Ramos (cell line): ENCODE measurements at regions not wholly inside any gene's neighbourhood (a gene's known extent, or its start where the extent isn't known, plus 50 kb on each side); places are given as distances from the start of the nearest gene placed in this dataset.

Experiments used
- in situ Hi-C: fragments of 300-500 bp; cut with MboI; formaldehyde crosslinking; loops from one replicate; pipeline ENCODE4 v1.14.3; 2022; ENCODE audit warnings: low sequenced_read_pairs; ENCODE audit not compliant: unreplicated experiment

DNA sequence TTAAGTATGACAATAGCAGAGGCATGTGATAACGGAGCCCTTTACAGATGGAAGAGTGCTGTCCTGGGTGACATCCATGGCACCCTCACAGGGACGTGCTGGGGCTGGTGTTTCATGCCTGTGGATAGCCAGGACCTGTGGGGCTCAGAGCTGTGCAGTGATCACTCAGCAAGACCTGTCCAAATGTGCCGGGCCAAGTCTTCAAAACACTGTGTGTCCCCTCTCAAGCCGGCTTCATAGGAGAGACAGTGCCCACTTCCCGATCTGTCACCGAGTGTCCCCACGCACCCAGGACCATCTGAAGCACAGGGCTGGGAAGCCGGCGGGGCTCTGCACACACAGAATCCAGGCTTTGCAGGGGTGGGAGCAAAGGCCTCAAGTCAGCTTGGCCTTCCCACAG, 217.2 kb upstream of the IGF1R start:
- in situ Hi-C loops: no loop called here

DNA sequence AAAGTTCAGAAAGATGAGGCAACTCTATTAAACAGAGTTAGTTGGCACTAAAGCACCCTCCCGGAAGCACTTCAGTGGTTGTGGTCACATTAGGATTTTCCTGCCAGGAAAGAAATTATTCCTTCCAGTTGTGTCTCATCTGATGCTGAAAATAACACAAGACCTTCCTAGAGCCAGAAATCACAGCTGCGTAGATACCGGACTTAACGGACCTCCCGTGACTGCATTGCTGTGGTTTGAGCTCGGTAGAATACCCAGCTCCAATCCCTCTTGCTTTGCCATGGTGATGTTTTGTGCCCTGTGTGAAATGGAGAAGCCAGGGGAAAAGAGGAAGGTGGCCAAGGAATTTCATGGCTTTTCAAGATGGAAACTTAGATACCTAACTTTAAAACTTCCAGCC, 215.0 kb upstream of the IGF1R start:
- in situ Hi-C loops: no loop called here

DNA sequence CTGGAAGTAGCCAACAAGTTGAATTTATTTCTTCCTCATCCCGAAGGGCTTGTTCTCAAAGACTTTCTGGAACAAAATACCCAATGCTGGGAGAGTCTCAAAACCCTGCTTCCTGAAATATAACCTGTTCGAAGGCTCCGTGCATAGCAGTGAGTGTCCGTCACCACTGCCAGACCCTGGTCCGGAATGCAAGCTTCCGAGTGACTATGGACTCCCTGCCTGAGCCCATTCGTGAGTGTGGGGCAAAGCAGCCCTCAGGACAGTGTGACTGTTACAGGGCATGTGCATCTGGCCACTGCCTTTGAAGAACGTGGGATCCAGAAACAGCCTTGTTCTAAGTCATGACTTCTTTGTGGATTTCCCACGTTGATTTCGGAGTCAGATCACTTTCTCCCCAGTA, 214.5 kb upstream of the IGF1R start:
- in situ Hi-C loops: no loop called here

DNA sequence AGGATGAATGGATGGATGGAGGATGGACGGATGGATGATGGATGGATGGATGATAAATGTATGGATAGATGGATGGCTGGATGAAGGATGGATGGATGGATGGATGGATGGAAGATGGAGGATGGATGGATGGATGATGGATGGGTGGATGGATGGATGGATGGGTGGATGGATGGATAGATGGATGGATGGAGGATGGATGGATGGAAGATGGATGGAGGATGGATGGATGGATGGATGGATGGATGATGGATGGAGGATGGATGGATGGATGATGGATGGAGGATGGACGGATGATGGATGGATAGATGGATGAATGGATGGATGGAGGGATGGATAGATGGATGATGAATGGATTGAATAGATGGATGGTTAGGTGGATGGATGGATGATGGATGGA, 210.6 kb upstream of the IGF1R start:
- in situ Hi-C loops: no loop called here

DNA sequence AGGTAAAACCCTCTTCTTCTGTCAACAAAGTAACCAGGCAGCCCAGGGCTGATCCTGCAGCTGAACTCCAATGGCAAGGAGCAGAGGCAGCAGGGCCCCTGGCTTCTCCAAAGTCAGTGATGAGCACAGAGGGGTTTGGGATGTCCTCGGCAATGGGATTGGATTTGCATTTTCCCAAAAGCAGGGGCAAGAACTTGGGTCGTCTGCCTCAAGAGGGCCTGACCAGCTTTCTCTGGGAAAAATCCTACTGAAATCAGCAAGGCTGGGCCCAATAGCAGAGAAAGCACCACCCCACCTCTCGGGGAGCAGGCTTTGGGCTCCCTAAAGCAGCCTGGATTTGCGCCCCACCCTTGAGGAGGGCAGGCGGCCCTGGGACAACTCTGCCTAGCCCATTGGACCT, 210.0 kb upstream of the IGF1R start:
- in situ Hi-C loops: no loop called here

DNA sequence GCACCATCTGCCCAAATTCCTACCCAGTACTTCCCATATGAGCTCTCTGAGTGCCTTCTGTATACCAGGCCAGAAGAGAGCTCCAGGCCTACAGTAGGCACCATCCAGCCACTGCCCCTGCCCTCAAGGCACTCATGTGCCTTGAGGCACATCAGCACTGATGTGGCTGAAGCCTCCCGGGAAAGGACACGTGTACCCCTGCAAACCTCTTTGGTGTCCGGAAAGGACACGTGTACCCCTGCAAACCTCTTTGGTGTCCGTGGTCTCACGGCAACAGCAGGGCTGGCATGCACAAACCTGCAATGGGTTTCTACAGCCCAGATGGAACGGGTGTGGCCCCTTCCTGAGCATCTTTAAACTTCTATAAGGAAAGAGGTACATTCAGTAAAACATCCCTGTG, 209.4 kb upstream of the IGF1R start:
- in situ Hi-C loops: no loop called here

DNA sequence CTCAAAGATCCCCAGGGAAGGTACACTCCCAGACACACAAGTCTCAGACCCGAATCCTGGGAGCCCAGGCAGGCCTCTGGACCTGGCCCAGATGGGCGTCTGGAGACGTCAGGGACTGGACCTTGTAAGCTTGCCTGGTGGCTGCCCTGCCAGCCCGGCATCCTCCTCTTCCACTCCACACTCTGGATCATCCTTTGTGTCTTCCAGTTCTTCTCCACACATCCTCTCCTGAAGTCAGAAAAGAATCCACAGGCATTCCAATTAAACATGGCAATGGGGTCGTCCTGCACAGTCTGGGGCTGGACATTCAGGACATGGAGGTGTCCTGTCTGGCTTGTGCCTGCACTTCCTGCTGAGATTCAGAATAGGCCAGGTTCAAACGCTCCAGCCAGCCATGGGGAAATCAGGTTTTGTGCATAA, 208.8 kb upstream of the IGF1R start:
- in situ Hi-C loops: no loop called here

DNA sequence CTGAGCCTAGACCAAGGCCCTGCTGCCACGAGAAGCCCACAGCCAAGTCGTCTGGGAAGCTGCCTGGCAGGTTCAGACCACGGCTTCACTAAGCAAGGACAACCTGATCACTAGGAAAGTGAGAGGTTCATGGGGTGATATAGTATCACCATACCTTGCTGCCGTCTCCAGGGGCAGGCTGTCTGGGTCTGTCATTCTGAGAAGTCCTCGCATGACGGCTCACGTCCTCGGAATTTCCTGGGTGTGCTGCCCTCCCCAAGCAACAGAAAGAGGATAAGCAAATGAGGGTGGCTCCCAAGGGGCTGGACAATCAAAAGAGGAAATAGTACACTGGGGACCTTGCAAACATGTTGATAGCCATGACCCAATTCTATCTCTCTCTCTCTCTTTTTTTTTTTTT, 207.4 kb upstream of the IGF1R start:
- in situ Hi-C loops: loop anchor here (10.0 kb wide), 1 partner anchor 624 kb away; no protein-coding TSS in a partner anchor

DNA sequence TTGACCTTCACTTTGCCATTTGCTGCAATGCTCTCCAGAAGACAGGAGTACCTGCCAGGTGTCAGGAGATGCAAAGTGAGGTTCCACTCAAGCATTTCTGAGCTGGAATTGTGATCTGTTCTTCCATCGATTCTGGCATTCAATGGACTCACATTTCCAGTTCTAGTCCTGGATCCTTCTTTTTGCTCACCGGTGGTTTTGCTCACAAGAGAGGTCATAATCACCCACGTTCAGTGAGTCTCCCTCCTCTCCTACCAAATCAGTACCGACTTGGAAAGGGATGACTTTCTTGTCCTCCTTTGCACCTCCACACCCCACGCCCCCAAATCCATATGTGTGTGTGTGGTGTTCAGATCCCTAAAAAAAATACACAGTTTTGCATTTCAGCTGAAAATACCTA, 206.7 kb upstream of the IGF1R start:
- in situ Hi-C loops: loop anchor here (10.0 kb wide), 1 partner anchor 623 kb away; no protein-coding TSS in a partner anchor

DNA sequence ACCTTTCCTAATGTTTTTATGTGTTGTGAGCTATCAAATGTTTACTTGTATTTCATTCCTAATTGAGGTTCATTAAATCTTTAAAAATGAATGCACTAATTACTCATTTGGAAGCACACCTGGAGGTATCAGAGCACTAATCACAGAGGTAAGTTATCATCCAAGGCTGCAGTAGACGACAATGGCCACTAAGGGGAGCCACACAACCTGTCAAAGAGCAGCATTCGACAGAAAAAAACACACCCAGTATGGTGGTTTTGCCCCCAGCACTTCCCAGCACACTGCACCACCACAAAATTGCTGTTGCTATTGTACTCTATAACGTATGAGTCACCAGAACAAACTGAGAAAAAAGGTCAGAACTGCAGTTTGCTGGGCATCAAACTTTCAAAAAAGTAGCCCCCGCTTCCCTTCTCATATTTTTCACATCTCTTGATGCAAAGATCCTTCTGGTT, 205.9 kb upstream of the IGF1R start:
- in situ Hi-C loops: loop anchor here (10.0 kb wide), 1 partner anchor 622 kb away; no protein-coding TSS in a partner anchor

DNA sequence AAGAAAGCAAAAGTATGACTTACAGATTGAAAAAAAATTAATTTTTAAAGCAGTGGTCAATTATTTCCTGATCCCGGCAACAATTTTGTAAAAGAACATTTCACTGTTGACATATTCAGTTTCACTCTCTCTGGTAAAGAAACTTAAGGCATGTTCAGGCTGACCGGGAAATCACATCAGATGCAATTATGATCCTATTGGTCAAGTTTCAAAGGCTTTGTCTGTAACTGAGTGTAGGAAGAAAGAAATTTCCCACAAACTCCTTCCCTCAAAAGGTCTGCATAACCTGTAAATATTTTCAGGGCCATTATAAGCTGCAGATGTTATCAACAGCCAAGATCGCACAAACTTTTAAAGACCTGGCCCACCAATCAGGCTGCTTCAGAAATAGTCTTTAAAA, 205.4 kb upstream of the IGF1R start:
- in situ Hi-C loops: loop anchor here (10.0 kb wide), 1 partner anchor 622 kb away; no protein-coding TSS in a partner anchor

DNA sequence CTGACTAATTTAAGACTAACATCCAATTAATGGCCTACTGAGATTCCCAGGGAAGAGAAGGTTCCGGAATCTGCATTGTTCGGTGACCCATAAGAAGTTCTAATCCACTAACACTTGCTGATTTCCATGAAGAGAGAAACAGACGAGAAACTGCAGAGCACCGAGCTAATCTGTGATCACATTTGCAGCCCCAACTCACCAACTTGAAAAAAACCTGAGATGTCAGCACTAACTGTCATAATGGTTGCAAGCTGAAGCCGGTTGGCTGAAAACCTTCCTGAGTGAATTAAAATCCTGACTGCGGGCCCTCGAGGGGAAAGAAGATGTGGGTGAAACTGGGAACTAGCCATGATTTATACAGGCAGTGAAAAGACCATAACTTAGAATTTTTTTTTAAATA, 204.8 kb upstream of the IGF1R start:
- in situ Hi-C loops: loop anchor here (10.0 kb wide), 1 partner anchor 621 kb away; no protein-coding TSS in a partner anchor

DNA sequence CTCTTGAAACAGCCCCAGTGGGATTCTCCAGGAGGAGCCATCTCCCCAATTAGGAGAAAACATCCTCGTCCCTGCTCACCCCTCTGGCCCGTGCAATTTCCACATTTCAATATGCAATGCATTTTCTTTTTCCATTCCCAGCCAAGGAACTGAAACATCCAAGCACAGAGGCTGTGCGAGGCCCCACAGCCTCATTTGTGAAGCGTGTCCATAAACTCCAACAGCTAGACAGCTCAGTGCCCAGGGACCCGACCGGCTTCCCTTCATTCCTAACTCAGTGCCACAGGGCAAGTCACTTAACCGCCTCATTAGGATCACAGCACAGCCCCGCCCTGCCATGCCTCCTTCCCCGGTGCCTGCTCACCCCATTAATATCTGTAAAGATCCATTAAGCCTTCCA, 204.2 kb upstream of the IGF1R start:
- in situ Hi-C loops: loop anchor here (10.0 kb wide), 1 partner anchor 621 kb away; no protein-coding TSS in a partner anchor

DNA sequence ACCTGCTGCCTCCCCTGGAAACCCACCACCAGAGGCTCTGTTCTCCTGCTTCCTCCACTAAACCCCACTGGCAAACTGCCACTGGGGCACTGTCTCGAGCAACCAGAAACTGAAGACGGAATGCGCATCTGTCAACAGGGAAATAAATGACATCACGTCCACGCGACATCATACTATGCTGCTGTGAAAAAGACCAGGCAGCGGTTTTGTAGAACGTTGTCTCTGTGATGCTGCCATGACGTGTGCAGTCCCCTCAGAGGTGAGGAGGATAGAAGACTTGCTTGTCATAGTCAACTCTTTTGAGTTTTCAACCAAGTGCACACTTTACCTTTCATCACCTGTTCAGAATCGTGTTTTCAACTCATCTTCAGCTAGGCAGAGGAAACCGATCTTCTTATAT, 203.0 kb upstream of the IGF1R start:
- in situ Hi-C loops: loop anchor here (10.0 kb wide), 1 partner anchor 619 kb away; no protein-coding TSS in a partner anchor

DNA sequence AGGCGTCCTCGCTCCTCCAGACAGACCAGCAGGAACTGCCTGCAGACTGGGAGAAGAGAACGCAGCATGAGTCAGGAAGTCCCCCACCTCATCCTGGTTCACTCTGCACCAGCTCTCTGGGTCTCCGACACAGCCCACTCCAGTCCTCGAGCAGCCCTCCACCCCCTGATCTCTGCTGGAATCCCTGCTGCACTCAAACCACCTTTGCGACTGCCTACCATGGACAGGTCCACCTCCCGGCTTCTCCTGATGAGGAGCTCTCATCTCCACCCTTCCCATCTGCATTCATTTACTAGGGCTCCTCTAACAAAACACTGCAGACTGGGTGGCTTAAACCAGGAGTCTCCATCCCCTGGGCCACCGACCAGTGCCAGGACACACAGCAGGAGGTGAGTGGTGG, 202.3 kb upstream of the IGF1R start:
- in situ Hi-C loops: loop anchor here (10.0 kb wide), 1 partner anchor 619 kb away; no protein-coding TSS in a partner anchor

DNA sequence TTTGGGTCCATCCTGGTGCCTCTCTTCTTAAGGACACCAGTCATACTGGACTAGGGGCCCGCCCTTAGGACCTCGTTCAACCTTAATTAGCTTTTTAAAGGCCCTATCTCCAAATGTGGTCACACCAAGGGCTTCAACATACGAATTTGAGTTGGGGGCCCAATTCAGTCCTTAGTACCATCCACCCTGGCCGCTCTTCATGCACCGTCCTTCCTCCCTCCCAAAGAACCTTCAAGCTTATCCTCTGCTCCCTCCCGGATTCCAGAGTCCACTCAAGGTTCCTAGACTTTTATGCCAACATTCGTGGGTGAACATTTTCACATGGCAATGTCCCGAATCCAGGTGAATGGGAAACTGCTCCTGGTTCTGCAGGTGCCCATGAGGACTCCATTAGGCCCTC, 201.3 kb upstream of the IGF1R start:
- in situ Hi-C loops: loop anchor here (10.0 kb wide), 1 partner anchor 618 kb away; no protein-coding TSS in a partner anchor

DNA sequence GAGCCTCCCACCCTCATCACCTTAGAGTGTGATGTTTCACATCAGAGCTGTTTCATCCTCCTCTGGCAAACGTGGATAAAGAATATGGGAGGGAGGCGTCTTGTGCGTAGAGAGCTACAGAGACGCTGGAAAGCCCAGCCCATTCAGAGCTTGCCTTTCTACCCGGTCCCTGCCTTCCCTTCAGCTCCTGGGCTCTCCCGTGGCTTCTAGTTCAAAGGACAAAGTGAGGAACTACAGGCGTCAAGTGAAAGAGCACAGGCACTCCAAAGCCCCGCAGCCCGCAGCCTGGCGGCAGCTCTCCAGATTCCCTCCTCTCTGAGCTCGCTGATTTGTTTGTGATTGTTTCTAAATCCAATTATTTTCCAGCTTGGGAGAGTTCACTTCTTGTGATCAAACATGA, 197.1 kb upstream of the IGF1R start:
- in situ Hi-C loops: no loop called here

DNA sequence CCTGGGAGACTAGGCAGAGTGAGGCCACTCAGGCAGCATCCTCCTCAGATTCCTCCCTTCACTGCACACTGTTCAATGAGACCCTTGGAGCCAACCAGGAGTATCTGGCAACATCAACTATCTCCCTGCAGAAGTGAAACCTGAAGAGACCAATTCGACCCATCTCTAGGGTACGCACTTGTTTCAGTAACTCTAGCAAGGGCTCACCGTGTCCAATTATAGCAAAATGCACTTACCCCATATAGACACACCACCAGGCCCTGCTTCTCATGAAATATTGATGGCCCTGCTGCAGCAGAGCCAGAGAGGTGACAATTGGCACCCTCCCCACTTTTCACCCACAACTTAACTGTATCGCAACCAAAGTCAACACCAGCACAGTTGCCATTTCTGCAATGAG, 196.1 kb upstream of the IGF1R start:
- in situ Hi-C loops: no loop called here

DNA sequence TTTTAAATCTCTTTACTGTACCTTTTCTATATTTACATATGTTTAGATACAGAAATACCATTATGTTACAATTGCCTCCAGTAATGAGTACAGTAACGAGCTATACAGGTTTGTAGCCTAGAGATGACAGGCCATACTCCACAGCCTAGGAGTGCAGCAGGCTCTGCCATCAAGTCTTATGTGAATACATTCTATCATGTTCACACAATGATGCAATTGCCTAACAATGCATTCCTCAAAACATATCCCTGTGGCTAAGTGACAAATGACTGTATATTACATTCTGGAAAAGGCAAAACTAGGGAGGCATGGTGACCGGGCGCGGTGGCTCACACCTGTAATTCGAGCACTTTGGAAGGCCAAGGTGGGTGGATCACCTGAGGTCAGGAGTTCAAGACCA, 192.4 kb upstream of the IGF1R start:
- in situ Hi-C loops: no loop called here

DNA sequence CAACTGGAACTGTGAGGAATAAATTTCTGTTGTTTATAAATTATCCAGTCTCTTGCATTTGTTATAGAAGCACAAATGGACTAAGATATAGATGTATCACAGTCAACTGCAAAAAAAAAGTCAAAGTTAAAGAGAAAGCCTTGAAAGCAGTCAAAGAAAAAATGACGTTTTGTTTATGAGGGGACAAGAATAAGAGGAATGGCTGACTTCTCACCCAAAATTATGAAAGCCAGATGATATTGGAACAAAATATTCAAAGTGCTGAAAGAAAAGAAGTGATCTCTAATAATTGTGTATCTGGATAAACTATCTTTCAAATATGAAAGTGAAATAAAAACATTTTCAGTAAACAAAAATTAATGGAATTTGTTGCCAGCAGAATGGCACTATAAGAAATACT, 171.8 kb upstream of the IGF1R start:
- in situ Hi-C loops: no loop called here

DNA sequence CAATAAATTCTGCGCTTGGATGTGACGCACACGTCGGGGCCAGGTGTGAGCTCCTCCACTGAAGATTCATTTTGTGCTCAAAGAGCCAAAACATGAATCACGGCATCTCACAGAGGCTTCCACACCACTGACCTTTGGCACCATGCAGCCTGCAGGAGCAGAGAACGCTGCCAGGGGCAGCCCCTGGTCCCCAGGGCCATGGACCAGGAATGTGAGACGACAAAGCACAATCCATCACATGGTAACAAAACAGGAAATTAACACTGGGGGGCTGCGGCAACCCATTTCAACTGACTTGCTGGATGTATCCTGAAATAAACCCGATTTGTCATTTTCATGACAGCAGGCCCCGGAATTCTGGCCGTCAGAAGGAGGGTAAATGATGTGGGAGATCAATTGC, 167.5 kb upstream of the IGF1R start:
- in situ Hi-C loops: no loop called here

DNA sequence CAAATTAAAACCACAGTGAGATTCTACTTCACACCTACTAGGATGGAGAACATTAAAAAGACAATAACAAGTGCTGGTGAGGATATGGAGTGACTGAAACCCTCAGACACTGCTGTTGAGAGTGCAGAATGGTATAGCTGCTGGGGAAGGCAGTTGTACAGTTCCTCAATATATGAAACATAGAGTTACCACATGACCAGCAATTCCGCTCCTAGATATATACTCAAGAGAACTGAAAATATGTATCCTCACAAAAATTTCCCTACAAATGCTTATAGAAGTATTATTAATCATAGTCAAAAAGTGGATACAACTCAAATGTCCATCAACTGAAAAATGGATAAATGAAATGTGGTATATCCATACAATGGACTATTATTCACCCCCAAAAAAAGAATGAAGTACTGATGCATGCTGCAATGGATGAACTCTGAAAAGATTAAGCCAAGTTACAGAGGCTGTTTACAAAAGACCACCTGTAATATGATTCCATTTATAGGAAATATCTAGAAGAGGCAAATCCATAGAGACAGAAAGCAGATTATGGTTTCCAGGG, 164.7 kb upstream of the IGF1R start:
- in situ Hi-C loops: no loop called here
